ENCODE measurements at regions not wholly inside any gene's neighbourhood (a gene's known extent, or its start where the extent isn't known, plus 50 kb on each side); places are given as distances from the start of the nearest gene placed in this dataset.

DNA sequence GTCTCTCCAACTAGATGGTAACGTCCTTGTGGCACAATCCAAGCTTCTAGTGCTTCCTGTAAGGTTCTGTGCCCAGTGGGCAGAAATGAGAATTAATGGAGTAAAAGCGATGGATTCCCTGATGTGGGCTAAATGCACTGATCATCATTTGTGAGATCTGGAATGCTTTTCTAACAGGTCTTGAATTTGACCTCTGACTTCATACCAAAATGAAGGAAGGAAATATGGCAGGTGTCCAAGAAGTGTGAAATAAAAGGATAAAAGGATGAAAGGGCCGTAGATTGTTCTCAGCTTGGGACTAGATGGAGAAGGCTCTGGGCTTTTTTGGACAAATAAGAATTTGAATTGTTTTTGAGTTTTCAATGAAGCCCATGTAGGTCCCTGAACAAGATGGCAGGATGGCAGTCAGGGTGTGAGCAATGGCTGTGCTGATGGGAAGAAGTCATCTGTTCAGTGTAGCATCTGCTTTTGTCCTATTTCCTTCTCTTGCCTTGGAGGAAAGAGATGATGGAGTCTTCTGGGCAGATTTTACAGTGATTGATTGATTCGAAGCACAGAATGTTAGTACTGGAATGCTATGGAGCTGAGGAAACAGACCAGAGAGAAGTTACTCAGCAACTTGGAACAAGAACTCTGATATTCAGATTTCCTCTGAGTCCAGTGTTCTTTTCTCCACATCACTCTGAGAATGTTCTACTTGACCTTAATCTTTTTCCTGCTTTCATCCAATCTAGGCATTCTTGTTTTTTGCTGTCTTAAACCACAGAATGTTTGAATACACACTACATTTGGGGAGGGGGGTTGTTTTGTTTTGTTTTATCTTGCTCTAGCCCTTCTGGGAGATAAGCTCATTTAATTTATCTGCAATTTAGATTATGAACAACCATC is 286.0 kb downstream of the HLX start:
- no peaks in the 10 kb centered on the region for H3K9me3 ChIP-seq
- WGBS, 3 donors: 74 to 80% (median 80%) methylated on average over 4 of the region's 4 CpGs
- no peaks in the 10 kb centered on the region for H3K36me3 ChIP-seq
- TF ChIP-seq, protein P1, sequence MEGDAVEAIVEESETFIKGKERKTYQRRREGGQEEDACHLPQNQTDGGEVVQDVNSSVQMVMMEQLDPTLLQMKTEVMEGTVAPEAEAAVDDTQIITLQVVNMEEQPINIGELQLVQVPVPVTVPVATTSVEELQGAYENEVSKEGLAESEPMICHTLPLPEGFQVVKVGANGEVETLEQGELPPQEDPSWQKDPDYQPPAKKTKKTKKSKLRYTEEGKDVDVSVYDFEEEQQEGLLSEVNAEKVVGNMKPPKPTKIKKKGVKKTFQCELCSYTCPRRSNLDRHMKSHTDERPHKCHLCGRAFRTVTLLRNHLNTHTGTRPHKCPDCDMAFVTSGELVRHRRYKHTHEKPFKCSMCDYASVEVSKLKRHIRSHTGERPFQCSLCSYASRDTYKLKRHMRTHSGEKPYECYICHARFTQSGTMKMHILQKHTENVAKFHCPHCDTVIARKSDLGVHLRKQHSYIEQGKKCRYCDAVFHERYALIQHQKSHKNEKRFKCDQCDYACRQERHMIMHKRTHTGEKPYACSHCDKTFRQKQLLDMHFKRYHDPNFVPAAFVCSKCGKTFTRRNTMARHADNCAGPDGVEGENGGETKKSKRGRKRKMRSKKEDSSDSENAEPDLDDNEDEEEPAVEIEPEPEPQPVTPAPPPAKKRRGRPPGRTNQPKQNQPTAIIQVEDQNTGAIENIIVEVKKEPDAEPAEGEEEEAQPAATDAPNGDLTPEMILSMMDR (IDR thresholded peaks at IDR 0.05): no peak
- TF ChIP-seq POLR2A (IDR thresholded peaks at IDR 0.05) (no peak), EP300 (IDR thresholded peaks at IDR 0.05) (no peak)
- H3K27me3 ChIP-seq: no peaks in the 10 kb centered on the region
- no peak for DNase-seq
- H3K4me3 ChIP-seq: no peak overlapping the region
- intact Hi-C loops (cut with DNase I): no loop called here
- H3K27ac ChIP-seq: no peak overlapping the region
- no peaks in the 10 kb centered on the region for H3K4me1 ChIP-seq (ENCODE audit: insufficient read depth)

DNA sequence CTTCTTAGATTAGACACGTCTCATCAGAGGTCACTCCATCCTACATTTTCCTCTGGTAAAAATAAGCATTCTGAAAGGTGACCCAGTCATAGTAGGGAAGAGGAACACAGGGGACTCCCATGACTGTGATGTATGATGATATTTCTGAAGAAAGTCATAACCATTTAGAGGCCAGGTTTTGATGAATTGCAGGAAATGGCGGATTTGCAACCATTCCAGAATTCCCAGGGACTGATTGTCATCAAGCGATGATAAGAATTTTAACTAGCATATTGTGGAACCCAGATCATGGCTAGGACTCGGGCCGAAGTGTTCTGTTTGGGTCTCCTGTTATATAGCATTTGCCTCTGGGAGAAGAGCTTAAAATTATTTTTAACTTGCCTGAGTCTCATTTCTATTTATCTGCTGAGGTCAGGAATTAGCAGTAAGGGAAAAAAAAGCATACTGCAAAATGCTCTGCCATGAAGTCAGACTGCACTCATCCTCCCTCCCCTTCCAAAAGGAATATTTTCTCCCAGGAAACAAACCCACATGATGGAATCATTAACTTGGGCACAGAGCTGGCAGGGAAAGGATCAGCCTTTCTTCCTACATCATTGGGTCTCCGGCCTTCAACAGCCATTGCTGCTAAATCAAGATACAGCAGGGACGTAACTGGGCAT is 286.7 kb downstream of the HLX start:
- H3K4me1 ChIP-seq (ENCODE audit: insufficient read depth): no peaks in the 10 kb centered on the region
- 66 to 71% (median 68%) methylated on average over 7 of the region's 7 CpGs for WGBS, 3 donors
- intact Hi-C loops (cut with DNase I): no loop called here
- no peaks in the 10 kb centered on the region for H3K9me3 ChIP-seq
- TF ChIP-seq, protein P1 (IDR thresholded peaks at IDR 0.05): no peak
- TF ChIP-seq EP300 (IDR thresholded peaks at IDR 0.05): no peak
- H3K27ac ChIP-seq: no peak overlapping the region
- no peak for DNase-seq
- H3K36me3 ChIP-seq: no peaks in the 10 kb centered on the region
- H3K27me3 ChIP-seq: no peaks in the 10 kb centered on the region
- H3K4me3 ChIP-seq: no peak overlapping the region

DNA sequence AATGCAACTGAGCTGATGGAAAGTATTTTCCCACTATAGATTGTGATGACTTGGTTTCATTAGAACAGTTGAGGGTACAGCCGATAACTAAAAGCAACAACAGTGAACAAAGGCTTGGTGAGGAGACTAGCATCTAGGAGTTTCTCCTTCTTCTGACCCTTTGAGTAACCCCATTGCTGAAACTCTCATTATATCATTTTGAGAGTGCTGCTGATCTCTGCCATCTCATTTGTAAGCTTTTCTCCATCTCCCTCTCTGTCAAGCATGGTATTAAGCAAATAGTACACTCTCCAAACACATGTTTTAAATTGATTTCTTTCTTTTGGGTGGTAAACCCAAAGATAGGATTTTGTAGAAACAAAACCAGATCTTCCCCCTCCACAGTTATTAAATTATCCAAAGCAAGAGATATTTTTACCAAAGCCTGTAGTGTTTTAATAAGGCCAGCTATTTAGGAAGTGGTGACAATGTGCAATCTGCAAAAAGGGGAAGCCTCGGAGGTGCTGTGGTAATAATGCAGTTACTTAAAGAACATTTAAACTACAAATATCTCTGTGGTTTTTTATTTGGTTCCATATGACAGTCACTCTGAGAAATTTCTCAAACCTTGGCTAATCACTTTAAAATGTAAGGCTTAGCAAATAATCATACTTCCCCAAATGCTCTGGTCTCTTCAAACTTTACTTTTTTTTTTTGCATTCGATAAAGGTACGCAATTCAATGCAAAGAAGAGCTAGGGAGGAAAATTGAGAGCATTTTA is 287.5 kb downstream of the HLX start:
- 85 to 92% (median 91%) methylated on average over 4 of the region's 4 CpGs for WGBS, 3 donors
- intact Hi-C loops (cut with DNase I): no loop called here
- no peak for DNase-seq
- no peak for TF ChIP-seq EP300 (IDR thresholded peaks at IDR 0.05)
- no peak for TF ChIP-seq POLR2A (IDR thresholded peaks at IDR 0.05)
- TF ChIP-seq, protein P1 (IDR thresholded peaks at IDR 0.05): no peak
- H3K4me1 ChIP-seq (ENCODE audit: insufficient read depth): no peaks in the 10 kb centered on the region
- no peak overlapping the region for H3K4me3 ChIP-seq
- H3K27me3 ChIP-seq: no peaks in the 10 kb centered on the region
- no peak overlapping the region for H3K27ac ChIP-seq
- no peaks in the 10 kb centered on the region for H3K36me3 ChIP-seq
- H3K9me3 ChIP-seq: no peaks in the 10 kb centered on the region

DNA sequence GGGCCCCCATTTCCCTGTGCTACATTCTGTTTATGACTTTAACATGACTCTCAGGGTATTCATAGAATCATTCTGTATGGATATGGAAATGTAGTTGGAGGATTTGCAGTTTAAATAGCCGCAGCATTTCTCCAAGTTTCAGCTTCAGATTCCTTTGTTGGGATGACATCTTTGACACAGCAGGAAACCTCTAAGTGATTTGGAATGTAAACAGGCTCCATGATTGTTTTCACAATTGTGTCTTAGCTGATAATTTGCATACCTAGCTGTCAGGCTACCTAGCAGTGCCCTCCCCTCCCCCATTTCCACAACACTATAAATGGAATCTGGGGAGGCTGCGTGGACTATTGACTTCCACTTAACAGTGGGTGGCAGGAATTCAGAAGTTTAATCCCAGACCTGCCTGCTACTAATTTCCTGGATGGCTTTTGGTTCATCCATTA is 290.2 kb downstream of the HLX start:
- Histone ChIP-seq H3K27ac (no peak overlapping the region), H3K36me3 (no peaks in the 10 kb centered on the region), H3K4me3 (no peak overlapping the region), H3K27me3 (no peaks in the 10 kb centered on the region), H3K9me3 (no peaks in the 10 kb centered on the region), H3K4me1 (ENCODE audit: insufficient read depth) (no peaks in the 10 kb centered on the region)
- intact Hi-C loops (cut with DNase I): no loop called here
- TF ChIP-seq EP300 (IDR thresholded peaks at IDR 0.05): no peak
- TF ChIP-seq, protein P1 (IDR thresholded peaks at IDR 0.05): no peak
- TF ChIP-seq POLR2A (IDR thresholded peaks at IDR 0.05): no peak
- WGBS, 3 donors: 24 to 45% (median 30%) methylated on average over 2 of the region's 2 CpGs
- no peak for DNase-seq
